ENCODE measurements at regions not wholly inside any gene's neighbourhood (a gene's known extent, or its start where the extent isn't known, plus 50 kb on each side); places are given as distances from the start of the nearest gene placed in this dataset.

- no peak for TF ChIP-seq CTCF (conservative IDR thresholded peaks at IDR 0.05)
- no peak overlapping the region for H3K27ac ChIP-seq
These were observed 415.1 kb upstream of the DYNLRB2 start for GRCh38 chr16:80125677-80126076.

- no peak for TF ChIP-seq CTCF (conservative IDR thresholded peaks at IDR 0.05)
- no peak overlapping the region for H3K27ac ChIP-seq
These were observed 417.6 kb upstream of the DYNLRB2 start for GRCh38 chr16:80123189-80123588.

DNA sequence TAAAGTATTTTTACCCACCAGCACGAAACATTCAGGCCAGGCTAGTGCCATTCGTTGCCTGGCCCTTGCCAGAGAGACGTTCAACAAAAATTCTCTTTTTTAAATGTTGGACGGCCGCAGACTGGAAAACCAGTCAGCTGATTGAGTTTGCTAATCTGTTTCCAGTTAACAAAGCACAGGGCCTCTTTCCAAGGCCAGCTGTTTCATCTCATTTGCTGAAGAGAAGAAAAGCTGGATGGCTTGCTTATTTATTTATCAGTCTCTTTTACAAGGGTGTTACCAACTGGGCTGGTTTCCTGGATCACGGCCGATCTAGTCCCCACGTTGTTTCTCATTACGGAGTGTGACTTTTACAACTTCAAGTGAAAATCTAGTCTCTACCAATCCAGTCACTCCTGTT is 418.7 kb upstream of the DYNLRB2 start:
- TF ChIP-seq CTCF (conservative IDR thresholded peaks at IDR 0.05): no peak
- no peak overlapping the region for H3K27ac ChIP-seq

DNA sequence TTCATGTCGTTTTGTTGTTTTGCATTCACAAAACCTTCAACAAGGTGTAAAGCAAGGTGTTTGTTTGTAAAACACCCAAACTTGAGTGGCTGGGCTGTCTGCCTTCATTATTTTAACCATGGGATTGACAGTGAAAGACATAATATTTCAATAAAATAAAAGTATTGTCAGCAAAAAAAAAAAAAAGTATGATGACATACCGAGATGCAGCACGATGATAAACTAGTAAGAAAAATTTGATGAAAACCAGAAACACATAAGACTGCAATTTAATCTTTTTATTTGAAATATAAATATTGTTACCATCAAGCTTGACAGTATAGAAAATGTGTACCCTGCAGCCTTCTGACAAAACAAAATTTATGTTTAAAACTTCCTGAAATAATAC is 419.3 kb upstream of the DYNLRB2 start:
- no peak for TF ChIP-seq CTCF (conservative IDR thresholded peaks at IDR 0.05)
- H3K27ac ChIP-seq: no peak overlapping the region

DNA sequence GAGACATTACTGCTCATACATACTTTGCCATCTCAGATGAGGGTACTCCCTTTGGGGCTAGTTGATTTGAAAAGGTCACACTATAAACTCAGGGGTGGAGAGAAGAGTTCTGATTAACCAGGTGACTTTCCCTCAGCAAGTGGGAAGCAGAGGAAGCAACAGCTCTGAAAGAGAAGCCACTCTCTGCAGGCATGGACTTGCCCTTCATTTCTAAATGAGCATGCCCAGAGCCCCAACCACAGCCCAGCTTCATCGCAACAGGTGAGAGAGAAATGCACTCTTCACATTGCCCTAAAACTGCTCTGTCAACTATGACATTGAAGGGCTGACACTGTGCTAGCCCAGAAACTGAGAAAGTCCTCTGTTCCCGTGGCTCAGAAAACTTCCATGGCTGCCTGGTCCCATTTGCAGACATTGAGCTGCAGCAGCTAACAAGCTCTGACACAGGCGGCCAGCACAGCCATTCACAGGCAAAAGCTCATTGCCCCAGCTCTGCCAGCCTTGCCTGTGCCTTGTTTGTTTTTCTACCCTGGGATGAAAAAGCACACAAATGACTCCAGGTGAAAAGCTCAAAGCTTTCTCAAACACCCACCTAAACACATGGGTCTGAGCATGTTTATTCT is 419.8 kb upstream of the DYNLRB2 start:
- no peak overlapping the region for H3K27ac ChIP-seq
- no peak for TF ChIP-seq CTCF (conservative IDR thresholded peaks at IDR 0.05)

- H3K27ac ChIP-seq: no peak overlapping the region
- TF ChIP-seq CTCF (conservative IDR thresholded peaks at IDR 0.05): no peak
These were observed 423.1 kb upstream of the DYNLRB2 start for GRCh38 chr16:80117556-80118130.

- TF ChIP-seq CTCF (conservative IDR thresholded peaks at IDR 0.05): no peak
- H3K27ac ChIP-seq: no peak overlapping the region
These were observed 424.1 kb upstream of the DYNLRB2 start for GRCh38 chr16:80116711-80117110.
